A204.1 (cell line): ENCODE measurements at regions not wholly inside any gene's neighbourhood (a gene's known extent, or its start where the extent isn't known, plus 50 kb on each side); places are given as distances from the start of the nearest gene placed in this dataset.
"Not testable (repeated sequence)": the region's sequence is repeated elsewhere in the genome, so short reads cannot be mapped to it uniquely, and the experiment has no call there.

ENCODE experiments used
- FAIRE-seq: peaks from 2 replicates; lab custom pipeline; 2012; peaks lifted over from hg19 to GRCh38; lab: Jason Lieb, UNC

GRCh38 chr5:17690473-17690872, 56.2 kb downstream of the TAF11L14 start:
- FAIRE-seq = no peak

DNA sequence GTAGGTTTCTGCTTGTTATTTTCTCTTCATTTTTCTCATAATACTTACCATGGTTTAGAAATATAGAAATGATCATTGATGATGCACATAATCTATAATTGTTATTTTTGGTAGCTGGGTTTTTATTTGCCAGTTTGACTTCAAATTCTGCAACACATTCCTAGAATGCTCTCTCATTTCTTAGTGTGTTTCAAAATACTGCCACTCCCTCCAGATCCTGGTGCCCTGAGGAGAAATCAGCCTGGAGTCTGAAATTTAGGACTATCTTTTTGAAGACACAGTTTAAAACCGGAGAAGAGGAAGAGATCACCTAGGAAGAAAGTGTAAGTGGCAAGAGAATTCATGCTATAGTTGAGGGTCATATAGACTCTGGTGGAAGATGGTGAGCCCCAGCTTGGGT, 57.5 kb downstream of the TAF11L14 start:
- FAIRE-seq = no peak

- no peak for FAIRE-seq
Measured at GRCh38 chr5:17694371-17694770, 60.1 kb downstream of the TAF11L14 start.

- no peak for FAIRE-seq
Measured at GRCh38 chr5:17694914-17695313, 60.7 kb downstream of the TAF11L14 start.

- no peak for FAIRE-seq
Measured at GRCh38 chr5:17696627-17697026, 62.4 kb downstream of the TAF11L14 start.

DNA sequence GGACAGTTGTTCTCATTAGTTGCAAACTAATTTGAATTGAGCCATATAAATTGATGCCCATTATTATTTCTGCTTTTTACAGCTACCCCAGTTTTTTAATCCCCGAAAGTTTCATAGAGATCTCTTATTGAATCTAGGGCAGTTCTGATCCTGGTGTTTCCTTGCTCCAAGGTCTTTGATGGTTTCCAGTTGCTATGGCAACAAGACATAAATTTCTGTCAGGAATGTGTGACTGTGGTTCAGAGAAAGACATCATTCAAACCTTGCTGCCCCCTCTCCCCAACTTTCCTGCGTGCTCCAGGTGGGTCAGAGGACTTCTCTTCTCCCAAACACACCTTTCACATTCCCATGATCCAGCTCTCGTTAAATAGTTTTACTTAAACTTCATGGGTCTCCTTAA, 63.4 kb downstream of the TAF11L14 start:
- FAIRE-seq = no peak

DNA sequence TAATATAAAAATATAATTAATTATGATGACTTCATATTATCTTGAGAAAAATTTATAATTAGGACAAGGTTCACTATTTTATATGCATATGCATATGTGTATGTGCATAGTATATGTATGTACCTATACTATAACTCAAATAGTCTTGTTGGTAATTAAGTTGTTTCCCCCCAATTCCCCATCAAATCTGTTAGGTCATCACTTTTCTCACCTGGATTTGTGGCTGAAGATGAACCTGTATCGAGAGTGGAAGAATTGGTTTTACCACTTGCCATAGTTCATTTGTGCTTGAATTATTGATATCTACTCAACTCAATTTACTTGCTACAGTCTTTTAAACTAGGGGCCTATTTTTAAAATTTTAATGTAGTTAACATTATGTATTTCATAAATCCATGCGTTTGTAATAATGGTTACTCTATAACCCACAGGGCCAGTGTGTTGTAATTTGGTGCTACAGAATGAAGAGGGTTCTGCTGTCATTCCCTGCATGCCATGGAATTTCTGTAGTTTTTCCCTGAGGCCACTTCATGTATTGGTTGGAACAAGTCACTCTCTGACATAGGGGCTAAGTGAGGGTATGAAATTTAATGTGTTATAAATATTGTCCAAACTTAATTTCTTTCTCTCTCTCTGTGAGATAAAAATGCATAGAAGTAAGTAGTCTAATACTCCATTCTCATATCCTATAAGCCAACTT, 74.9 kb downstream of the TAF11L14 start:
- no peak for FAIRE-seq

GRCh38 chr5:17713301-17713700, 79.0 kb downstream of the TAF11L14 start:
- FAIRE-seq = no peak

GRCh38 chr5:17714186-17714585, 79.9 kb downstream of the TAF11L14 start:
- FAIRE-seq = no peak

DNA sequence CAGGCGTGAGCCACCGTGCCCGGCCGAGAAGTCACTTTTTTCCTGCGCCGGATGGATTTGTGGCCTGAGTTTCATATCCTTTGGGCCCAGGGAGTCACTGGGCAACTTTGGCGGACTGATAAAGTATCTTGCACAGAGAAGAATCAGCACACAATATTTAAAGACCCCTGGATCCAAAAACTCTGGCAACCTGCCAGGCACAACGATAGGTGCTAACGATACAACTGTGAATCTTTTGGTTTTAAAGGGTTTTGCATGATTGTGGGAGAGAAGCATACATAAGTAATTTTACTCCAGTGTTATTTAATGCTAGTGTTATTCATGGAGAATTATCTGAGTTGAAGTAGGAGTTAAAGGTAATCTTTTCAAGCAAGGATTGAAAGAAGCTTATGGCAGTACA, 85.3 kb downstream of the TAF11L14 start:
- no peak for FAIRE-seq

GRCh38 chr5:17720071-17720470, 85.8 kb downstream of the TAF11L14 start:
- FAIRE-seq = no peak

DNA sequence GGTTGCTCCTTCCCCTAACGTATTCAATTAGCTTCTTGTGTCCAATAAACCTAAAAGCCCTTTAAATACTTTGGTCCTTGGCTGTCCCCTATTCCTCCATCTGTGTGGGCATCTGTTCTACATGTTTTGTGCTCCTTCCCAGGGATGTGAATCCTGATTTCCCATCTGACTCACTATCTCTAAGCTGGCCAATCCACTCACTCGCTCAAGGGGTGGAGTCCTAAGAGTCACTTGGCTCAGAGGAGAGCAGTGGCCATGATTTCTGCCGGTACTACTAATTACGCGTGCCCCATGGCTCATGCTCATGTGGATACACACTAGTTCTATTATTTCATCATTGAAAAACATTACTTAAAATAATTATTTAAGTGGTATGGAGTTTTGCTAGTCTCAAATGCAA, 89.6 kb downstream of the TAF11L14 start:
- FAIRE-seq = no peak

GRCh38 chr5:17727098-17727497, 92.8 kb downstream of the TAF11L14 start:
- no peak for FAIRE-seq

DNA sequence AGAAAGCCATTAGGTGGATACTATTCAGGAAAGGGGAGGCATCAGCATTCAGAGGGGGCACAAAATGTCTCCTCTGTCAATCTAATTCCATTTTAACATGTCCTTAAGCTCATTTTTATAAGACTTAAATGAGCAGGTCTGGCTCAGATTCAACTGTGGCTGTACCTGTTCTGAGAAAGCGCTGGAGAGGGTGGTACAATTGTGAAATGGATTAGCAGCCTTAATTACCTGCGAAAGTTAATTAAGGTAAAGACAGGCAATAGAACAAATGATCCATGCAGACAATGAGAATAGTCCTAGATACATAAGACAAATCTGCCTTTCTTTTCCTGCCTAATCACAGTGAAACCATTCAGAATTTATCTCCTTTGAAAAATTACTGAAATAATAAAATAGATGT, 96.2 kb downstream of the TAF11L14 start:
- FAIRE-seq = no peak

DNA sequence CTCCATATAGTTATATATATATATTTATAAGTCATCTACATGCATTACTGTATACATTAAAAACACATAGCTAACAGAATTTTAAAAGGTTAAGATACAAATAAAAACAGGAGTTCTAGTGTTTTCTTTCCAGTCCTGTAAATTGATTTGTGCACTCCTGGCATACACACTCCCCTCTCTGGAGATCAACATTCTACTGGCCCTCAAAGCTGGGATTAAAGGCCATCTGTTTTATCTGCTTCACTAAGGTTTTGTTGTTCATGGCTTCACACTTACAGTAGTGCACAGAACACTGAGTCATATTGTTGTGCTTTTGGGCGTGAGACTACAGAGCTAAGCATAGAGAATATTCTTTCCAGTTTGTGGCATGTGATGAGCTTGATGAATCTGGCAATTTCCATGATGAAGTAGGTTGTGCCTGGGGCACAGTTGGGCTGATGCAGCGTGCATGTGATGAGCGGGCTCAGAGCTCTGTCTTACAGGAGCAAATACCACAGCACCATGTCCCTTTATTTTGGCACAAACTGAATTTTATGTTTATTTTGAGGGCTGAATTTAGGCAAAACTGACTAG, 98.2 kb downstream of the TAF11L14 start:
- no peak for FAIRE-seq

DNA sequence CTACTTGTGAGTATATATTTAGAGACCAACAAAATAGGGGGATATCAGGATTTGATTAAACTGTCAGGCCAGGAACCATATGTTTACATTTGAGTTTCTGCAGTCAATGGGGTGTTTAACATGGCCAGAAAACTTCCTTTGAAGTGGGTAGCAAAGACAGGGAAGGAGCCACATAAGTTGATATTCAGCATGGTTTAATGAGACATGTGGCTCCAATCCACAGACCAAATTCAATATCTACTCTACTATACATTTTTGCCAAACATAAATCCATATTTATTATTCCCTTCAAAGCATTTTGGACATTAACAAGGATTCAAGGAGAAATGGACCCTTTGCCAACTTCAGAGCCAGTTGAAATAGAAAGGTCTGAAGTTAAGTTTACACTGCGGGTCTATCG, 99.8 kb downstream of the TAF11L14 start:
- no peak for FAIRE-seq

DNA sequence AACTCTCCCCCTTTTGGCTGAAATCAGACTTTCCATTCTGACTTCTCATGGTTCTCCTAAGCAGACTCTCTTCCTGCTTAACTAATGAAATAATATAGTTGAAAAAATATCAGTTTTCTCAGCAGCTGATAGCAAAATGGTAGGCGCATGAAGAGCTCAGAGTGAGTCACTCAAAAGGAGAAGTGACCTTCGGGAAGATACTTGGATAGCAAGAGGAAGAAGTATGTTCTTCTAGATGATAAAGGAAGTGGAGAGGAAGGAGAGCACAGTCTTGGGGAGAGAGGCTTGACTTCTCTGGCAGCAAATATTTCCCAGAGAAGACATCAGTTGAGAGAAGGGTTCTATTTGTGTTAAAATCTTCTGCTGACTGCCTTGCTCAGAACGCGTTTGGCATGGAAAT, 101.5 kb downstream of the TAF11L14 start:
- no peak for FAIRE-seq

GRCh38 chr5:17737092-17737491, 102.8 kb downstream of the TAF11L14 start:
- no peak for FAIRE-seq

GRCh38 chr5:17738446-17738845, 104.2 kb downstream of the TAF11L14 start:
- FAIRE-seq = no peak

DNA sequence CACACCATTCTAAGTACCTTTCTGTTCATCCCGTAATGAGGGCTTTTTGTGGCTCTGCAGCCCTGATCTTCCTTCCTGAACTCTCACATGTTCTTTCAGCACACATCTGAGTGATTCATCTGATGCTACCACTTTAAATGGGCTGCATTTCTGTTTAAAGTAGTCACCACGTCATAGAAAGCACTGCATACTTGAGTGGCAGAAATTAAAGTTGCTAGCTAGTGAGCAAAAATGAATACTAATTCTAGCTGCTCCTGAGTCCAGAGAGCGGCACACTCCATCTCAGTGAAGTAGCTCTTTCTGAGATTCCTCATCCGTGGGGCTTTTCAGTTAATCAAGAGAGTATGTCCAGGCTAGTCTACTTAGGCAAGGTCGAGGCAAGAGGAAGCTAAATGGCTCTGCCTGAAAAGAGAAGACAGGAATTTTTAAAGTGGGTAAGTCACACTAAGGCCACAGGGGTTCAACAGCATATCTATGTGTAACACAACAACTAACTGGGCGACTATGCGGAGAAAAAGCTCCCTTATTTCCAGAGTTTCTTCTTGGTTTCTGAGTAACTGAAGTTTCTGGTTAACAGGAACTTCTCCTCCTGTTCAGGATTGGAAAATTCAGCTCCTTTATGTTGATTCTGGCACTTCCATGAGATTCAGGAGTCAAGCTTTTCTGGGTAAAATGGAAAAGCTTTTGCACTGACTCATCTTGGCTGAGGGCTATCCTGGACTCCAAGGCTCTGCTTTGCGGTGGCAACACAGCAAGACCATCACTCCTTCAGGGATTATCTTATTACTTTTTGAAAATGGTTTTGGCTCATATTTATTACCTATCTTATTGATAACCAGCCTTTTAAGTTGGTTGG, 109.5 kb downstream of the TAF11L14 start:
- FAIRE-seq = no peak

DNA sequence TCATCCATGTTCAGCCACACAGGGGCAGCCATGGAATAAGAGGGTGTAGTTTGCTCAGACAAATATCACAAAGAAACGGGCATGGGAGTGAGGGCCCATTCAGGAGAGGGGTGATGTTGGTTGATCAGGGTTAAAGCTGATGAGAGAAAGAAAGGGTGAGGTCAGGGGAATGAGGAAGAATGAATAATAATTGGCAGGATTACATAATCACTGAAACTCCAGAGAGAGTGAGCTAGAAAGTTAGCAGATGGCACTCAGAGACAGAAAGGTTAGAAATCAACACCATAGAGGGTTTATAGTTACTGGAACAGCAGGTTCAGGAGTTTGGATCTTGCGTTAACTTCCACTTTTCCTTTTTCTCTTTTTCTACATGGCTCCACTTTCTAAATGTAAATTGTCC, 113.9 kb downstream of the TAF11L14 start:
- FAIRE-seq = no peak

GRCh38 chr5:17748941-17749340, 114.7 kb downstream of the TAF11L14 start:
- FAIRE-seq = no peak

DNA sequence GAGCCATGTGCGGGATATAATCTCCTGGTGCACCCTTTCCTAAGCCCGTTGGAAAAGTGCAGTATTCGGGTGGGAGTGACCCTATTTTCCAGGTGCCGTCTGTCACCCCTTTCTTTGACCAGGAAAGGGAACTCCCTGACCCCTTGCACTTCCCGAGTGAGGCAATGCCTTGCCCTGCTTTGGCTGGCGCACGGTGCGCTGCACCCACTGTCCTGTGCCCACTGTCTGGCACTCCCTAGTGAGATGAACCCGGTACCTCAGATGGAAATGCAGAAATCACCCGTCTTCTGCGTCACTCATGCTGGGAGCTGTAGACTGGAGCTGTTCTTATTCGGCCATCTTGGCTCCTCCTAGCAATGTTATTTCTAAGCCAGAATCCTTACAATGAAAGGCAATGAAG, 121.1 kb downstream of the TAF11L14 start:
- not testable (repeated sequence) for FAIRE-seq
